PC-9 (cell line): ENCODE measurements at regions not wholly inside any gene's neighbourhood (a gene's known extent, or its start where the extent isn't known, plus 50 kb on each side); places are given as distances from the start of the nearest gene placed in this dataset.

Experiments
- BruUV-seq: library from RNA; stranded (reverse); fragments of 400-500 nt; replicated peaks from 2 replicates; lab custom pipeline; 2021; lab: Mats Ljungman, UMichigan
- CTCF ChIA-PET: fragments of 300-600 bp; sonication (Branson Sonifier 250); formaldehyde crosslinking; loops from one replicate; lab custom pipeline; 2022; ENCODE audit warnings: antibody characterized with exemption; lab: Charles Lee
- POLR2A ChIA-PET: fragments of 300-600 bp; sonication (Branson Sonifier 250); formaldehyde crosslinking; loops from one replicate; lab custom pipeline; 2022; ENCODE audit warnings: antibody characterized with exemption; ENCODE audit not compliant: unreplicated experiment; lab: Charles Lee
- DNase-seq, 2 experiments: peaks; one replicate each; pipeline versions ENCODE4 v3.0.0 to v3.0.0-alpha.2; 2015 to 2022; ENCODE audit warnings: mixed read lengths in 1 of 2
- H2AFZ ChIP-seq: fragments of 200-600 bp; sonication (generic); 2 replicates; pipeline ENCODE4 v1.8.1; 2017; ENCODE audit warnings: antibody characterized with exemption
- H3F3A ChIP-seq: fragments of 200-600 bp; sonication (generic); 2 replicates; pipeline ENCODE4 v1.8.1; 2017; ENCODE audit warnings: antibody characterized with exemption, mild to moderate bottlenecking, low read depth; ENCODE audit not compliant: insufficient read depth
- H3K27ac ChIP-seq: fragments of 200-600 bp; sonication (generic); 2 replicates; pipeline ENCODE4 v1.6.1; 2016; ENCODE audit warnings: mixed run types
- H3K27me3 ChIP-seq: fragments of 200-600 bp; sonication (generic); 2 replicates; pipeline ENCODE4 v1.6.1; 2016; ENCODE audit warnings: low read depth, mixed run types; ENCODE audit not compliant: insufficient read depth
- H3K36me3 ChIP-seq: fragments of 200-600 bp; sonication (generic); 2 replicates; pipeline ENCODE4 v1.6.1; 2016; ENCODE audit warnings: low read depth, mixed run types
- H3K4me1 ChIP-seq: fragments of 200-600 bp; sonication (generic); replicated peaks from 2 replicates; pipeline ENCODE4 v1.6.1; 2016; ENCODE audit warnings: mixed run types; ENCODE audit not compliant: insufficient read depth
- H3K4me2 ChIP-seq: fragments of 200-600 bp; sonication (generic); 2 replicates; pipeline ENCODE4 v1.6.1; 2017; ENCODE audit warnings: mixed run types
- H3K4me3 ChIP-seq: fragments of 200-600 bp; sonication (generic); 2 replicates; pipeline ENCODE4 v1.6.1; 2016; ENCODE audit warnings: mixed run types
- H3K79me2 ChIP-seq: fragments of 200-600 bp; sonication (generic); 2 replicates; pipeline ENCODE4 v1.6.1; 2017; ENCODE audit warnings: low read depth, mixed run types
- H3K9me2 ChIP-seq: fragments of 200-600 bp; sonication (generic); 2 replicates; pipeline ENCODE4 v1.8.1; 2017; ENCODE audit warnings: mild to moderate bottlenecking; ENCODE audit not compliant: insufficient read depth
- H3K9me3 ChIP-seq: fragments of 200-600 bp; sonication (generic); 2 replicates; pipeline ENCODE4 v1.8.1; 2016; ENCODE audit warnings: low read depth; ENCODE audit not compliant: insufficient read depth
- H4K20me1 ChIP-seq: fragments of 200-600 bp; sonication (generic); 2 replicates; pipeline ENCODE4 v1.8.1; 2017; ENCODE audit not compliant: insufficient read depth
- CTCF ChIP-seq: fragments of 200-600 bp; sonication (generic); conservative IDR thresholded peaks from 2 replicates; pipeline ENCODE4 v1.6.1; 2017; ENCODE audit warnings: mixed run types, antibody characterized with exemption, mild to moderate bottlenecking, moderate library complexity
- EZH2 ChIP-seq: fragments of 200-600 bp; sonication (generic); IDR thresholded peaks from 2 replicates; pipeline ENCODE4 v1.8.0; 2017; ENCODE audit warnings: antibody characterized with exemption, low read depth
- intact Hi-C: fragments of 100-400 bp; cut with micrococcal nuclease; formaldehyde crosslinking; loops from one replicate; pipeline ENCODE4 v1.10.0; 2022; ENCODE audit not compliant: unreplicated experiment

GRCh38 chr3:30474371-30474770 lies 132.0 kb upstream of the TGFBR2 start:
- DNase-seq = no peak
- Histone ChIP-seq H3K4me2 (no peak overlapping the region), H3K36me3 (no peaks in the 10 kb centered on the region), H4K20me1 (no peaks in the 10 kb centered on the region), H3F3A (no peaks in the 10 kb centered on the region), H3K27me3 (no peaks in the 10 kb centered on the region), H3K9me3 (no peaks in the 10 kb centered on the region), H3K27ac (no peak overlapping the region), H2AFZ (no peak overlapping the region), H3K4me1 (peaks cover 9% of the 10 kb centered on the region; the same call in 1 of the 2 replicates), H3K4me3 (no peak overlapping the region), H3K79me2 (no peaks in the 10 kb centered on the region), H3K9me2 (no peaks in the 10 kb centered on the region)
- intact Hi-C loops = no loop called here
- BruUV-seq = no TSS peak
- ChIA-PET POLR2A (no interaction called here), CTCF (interaction anchor here (0.6 kb wide), 1 partner anchor 362 kb away, joined by 3 read pairs; no protein-coding TSS in a partner anchor)
- TF ChIP-seq EZH2 (no peak), CTCF (no peak)

GRCh38 chr3:30475038-30475808 lies 131.2 kb upstream of the TGFBR2 start:
- H3K9me3 ChIP-seq = no peaks in the 10 kb centered on the region
- no peaks in the 10 kb centered on the region for H3K79me2 ChIP-seq
- H2AFZ ChIP-seq = no peak overlapping the region
- ChIA-PET CTCF (interaction anchor here (0.6 to 0.7 kb wide), 2 partner anchors 193 to 363 kb away, joined by 3 read pairs; no protein-coding TSS in a partner anchor), POLR2A (no interaction called here)
- no peaks in the 10 kb centered on the region for H3K9me2 ChIP-seq
- intact Hi-C loops = loop anchor here (5.0 kb wide), 1 partner anchor 62 kb away; no protein-coding TSS in a partner anchor
- no peaks in the 10 kb centered on the region for H4K20me1 ChIP-seq
- H3K27me3 ChIP-seq = no peaks in the 10 kb centered on the region
- H3K4me1 ChIP-seq = peaks cover 9% of the 10 kb centered on the region; the same call in 1 of the 2 replicates
- H3K36me3 ChIP-seq = no peaks in the 10 kb centered on the region
- H3K4me3 ChIP-seq = no peak overlapping the region
- H3F3A ChIP-seq = no peaks in the 10 kb centered on the region
- H3K4me2 ChIP-seq = no peak overlapping the region
- no TSS peak for BruUV-seq
- no peak for DNase-seq
- TF ChIP-seq EZH2 = no peak
- TF ChIP-seq CTCF = no peak
- H3K27ac ChIP-seq = no peak overlapping the region

- Histone ChIP-seq H3K9me2 (no peaks in the 10 kb centered on the region), H4K20me1 (no peaks in the 10 kb centered on the region), H3K36me3 (no peaks in the 10 kb centered on the region), H3K4me2 (no peak overlapping the region), H3K27me3 (no peaks in the 10 kb centered on the region), H3K9me3 (no peaks in the 10 kb centered on the region), H3K27ac (no peak overlapping the region), H3F3A (no peaks in the 10 kb centered on the region), H3K79me2 (no peaks in the 10 kb centered on the region), H3K4me1 (peaks cover 9% of the 10 kb centered on the region; the same call in 1 of the 2 replicates), H3K4me3 (no peak overlapping the region), H2AFZ (no peak overlapping the region)
- CTCF ChIA-PET = interaction anchor here (0.7 kb wide), 1 partner anchor 193 kb away, joined by 3 read pairs; no protein-coding TSS in a partner anchor
- intact Hi-C loops = loop anchor here (5.0 kb wide), 1 partner anchor 62 kb away; no protein-coding TSS in a partner anchor
- POLR2A ChIA-PET = no interaction called here
- DNase-seq = no peak
- no peak for TF ChIP-seq EZH2
- TF ChIP-seq CTCF = no peak
- no TSS peak for BruUV-seq
Observed at GRCh38 chr3:30475809-30476178, 130.6 kb upstream of the TGFBR2 start.
